ENCODE measurements at regions not wholly inside any gene's neighbourhood (a gene's known extent, or its start where the extent isn't known, plus 50 kb on each side); places are given as distances from the start of the nearest gene placed in this dataset.

GRCh38 chr7:85620936-85621685 lies 434.3 kb upstream of the SEMA3D start:
- TF ChIP-seq, protein P1, sequence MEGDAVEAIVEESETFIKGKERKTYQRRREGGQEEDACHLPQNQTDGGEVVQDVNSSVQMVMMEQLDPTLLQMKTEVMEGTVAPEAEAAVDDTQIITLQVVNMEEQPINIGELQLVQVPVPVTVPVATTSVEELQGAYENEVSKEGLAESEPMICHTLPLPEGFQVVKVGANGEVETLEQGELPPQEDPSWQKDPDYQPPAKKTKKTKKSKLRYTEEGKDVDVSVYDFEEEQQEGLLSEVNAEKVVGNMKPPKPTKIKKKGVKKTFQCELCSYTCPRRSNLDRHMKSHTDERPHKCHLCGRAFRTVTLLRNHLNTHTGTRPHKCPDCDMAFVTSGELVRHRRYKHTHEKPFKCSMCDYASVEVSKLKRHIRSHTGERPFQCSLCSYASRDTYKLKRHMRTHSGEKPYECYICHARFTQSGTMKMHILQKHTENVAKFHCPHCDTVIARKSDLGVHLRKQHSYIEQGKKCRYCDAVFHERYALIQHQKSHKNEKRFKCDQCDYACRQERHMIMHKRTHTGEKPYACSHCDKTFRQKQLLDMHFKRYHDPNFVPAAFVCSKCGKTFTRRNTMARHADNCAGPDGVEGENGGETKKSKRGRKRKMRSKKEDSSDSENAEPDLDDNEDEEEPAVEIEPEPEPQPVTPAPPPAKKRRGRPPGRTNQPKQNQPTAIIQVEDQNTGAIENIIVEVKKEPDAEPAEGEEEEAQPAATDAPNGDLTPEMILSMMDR (IDR thresholded peaks at IDR 0.05) = no peak
- Histone ChIP-seq H3K36me3 (no peaks in the 10 kb centered on the region), H3K27ac (no peak overlapping the region), H3K4me1 (no peaks in the 10 kb centered on the region), H3K9me3 (no peaks in the 10 kb centered on the region), H3K4me3 (no peak overlapping the region), H3K27me3 (no peaks in the 10 kb centered on the region)
- DNase-seq = no peak
- intact Hi-C loops (cut with DNase I; ENCODE audit: low total_unique reads) = no loop called here

DNA sequence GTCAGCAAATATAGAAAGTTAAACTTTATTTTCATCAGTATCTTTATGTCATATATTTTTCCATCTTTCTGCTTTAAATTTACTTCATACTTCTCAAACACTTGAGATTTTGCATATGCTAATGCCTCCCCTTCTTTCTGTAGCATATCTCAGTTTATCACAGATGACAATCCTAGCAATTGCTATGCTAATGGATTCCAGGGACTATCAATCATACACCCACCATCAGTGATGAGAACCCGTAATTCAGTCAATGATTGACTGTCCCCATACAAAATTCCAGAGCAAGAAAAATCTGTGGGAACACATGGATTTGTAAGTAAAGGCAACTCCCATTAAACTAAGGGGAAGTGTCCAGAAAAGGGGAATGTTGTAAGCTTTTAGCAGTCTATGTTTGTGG lies 432.4 kb upstream of the SEMA3D start:
- Histone ChIP-seq H3K27me3 (no peaks in the 10 kb centered on the region), H3K27ac (no peak overlapping the region), H3K36me3 (no peaks in the 10 kb centered on the region), H3K4me1 (no peaks in the 10 kb centered on the region), H3K4me3 (no peak overlapping the region), H3K9me3 (no peaks in the 10 kb centered on the region)
- TF ChIP-seq, protein P1 (IDR thresholded peaks at IDR 0.05) = no peak
- DNase-seq = no peak
- intact Hi-C loops (cut with DNase I; ENCODE audit: low total_unique reads) = no loop called here

DNA sequence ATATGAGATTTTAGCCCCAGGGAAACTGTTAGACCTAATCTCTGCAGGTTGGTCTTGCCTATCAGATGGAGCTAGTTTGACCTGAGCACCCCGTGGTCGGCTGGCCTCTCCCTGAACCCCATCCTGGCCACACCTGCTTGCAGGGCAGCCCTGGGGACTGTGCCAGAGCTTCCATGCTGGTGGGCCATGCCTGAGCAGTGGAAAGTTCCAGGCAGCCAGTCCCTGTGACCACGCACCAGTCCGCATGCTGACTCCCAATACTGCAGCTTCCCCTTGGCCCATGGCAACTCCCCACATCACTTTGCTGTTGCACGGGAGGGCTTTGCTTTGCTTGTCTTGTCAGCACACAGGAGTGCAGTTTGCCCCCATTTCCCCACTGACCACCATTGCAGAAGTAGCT lies 427.8 kb upstream of the SEMA3D start:
- Histone ChIP-seq H3K36me3 (no peaks in the 10 kb centered on the region), H3K27me3 (no peaks in the 10 kb centered on the region), H3K9me3 (no peaks in the 10 kb centered on the region), H3K27ac (no peak overlapping the region), H3K4me3 (no peak overlapping the region), H3K4me1 (no peaks in the 10 kb centered on the region)
- TF ChIP-seq, protein P1 (IDR thresholded peaks at IDR 0.05) = no peak
- intact Hi-C loops (cut with DNase I; ENCODE audit: low total_unique reads) = no loop called here
- no peak for DNase-seq

GRCh38 chr7:85612514-85612913 lies 425.7 kb upstream of the SEMA3D start:
- DNase-seq = no peak
- Histone ChIP-seq H3K27me3 (no peaks in the 10 kb centered on the region), H3K9me3 (no peaks in the 10 kb centered on the region), H3K4me1 (no peaks in the 10 kb centered on the region), H3K4me3 (no peak overlapping the region), H3K27ac (no peak overlapping the region), H3K36me3 (no peaks in the 10 kb centered on the region)
- TF ChIP-seq, protein P1 (IDR thresholded peaks at IDR 0.05) = no peak
- intact Hi-C loops (cut with DNase I; ENCODE audit: low total_unique reads) = no loop called here

DNA sequence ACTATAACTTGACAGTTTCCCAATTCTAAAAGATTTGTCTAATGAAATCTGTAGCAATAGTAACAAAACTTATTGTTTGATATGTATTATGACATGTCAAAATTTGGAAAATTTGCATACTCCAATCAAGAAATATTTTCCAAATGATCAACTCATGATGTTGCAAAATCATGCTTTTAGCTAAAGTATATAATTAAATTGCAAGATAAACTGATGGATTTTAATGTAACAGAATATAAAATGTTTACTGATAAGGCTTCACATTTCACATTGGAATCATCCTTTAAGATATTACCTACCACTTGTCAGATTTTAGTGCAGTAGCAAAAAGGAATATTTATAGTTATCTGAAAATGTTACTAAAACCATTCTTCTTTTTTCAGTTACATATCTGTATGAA lies 421.9 kb upstream of the SEMA3D start:
- Histone ChIP-seq H3K4me3 (no peak overlapping the region), H3K27me3 (no peaks in the 10 kb centered on the region), H3K9me3 (no peaks in the 10 kb centered on the region), H3K27ac (no peak overlapping the region), H3K36me3 (no peaks in the 10 kb centered on the region), H3K4me1 (no peaks in the 10 kb centered on the region)
- TF ChIP-seq, protein P1 (IDR thresholded peaks at IDR 0.05) = no peak
- intact Hi-C loops (cut with DNase I; ENCODE audit: low total_unique reads) = no loop called here
- DNase-seq = no peak

GRCh38 chr7:85602196-85602595 lies 415.3 kb upstream of the SEMA3D start:
- Histone ChIP-seq H3K4me1 (no peaks in the 10 kb centered on the region), H3K27ac (no peak overlapping the region), H3K27me3 (no peaks in the 10 kb centered on the region), H3K4me3 (no peak overlapping the region), H3K9me3 (no peaks in the 10 kb centered on the region), H3K36me3 (no peaks in the 10 kb centered on the region)
- TF ChIP-seq, protein P1 (IDR thresholded peaks at IDR 0.05) = no peak
- intact Hi-C loops (cut with DNase I; ENCODE audit: low total_unique reads) = no loop called here
- DNase-seq = no peak
